Mesothelial cell of epicardium (in vitro differentiated cells): ENCODE measurements at regions not wholly inside any gene's neighbourhood (a gene's known extent, or its start where the extent isn't known, plus 50 kb on each side); places are given as distances from the start of the nearest gene placed in this dataset.

ENCODE experiments used
- DNase-seq, 2 experiments: peaks; one replicate each; pipeline ENCODE4 v3.0.0; 2021; ENCODE audit warnings: low spot score in 2 of 2; ENCODE audit not compliant: unreplicated experiment in 2 of 2
- H3K27ac Mint-ChIP-seq: 2 replicates; pipeline ENCODE4 v1.8.0; 2021; ENCODE audit warnings: mixed read lengths
- H3K27me3 Mint-ChIP-seq: 2 replicates; pipeline ENCODE4 v1.8.0; 2021; ENCODE audit warnings: low read depth, mixed read lengths
- H3K36me3 Mint-ChIP-seq: 2 replicates; pipeline ENCODE4 v1.8.0; 2021; ENCODE audit warnings: mixed read lengths
- H3K4me1 Mint-ChIP-seq: 2 replicates; pipeline ENCODE4 v1.8.0; 2021; ENCODE audit warnings: mixed read lengths
- H3K4me3 Mint-ChIP-seq: 2 replicates; pipeline ENCODE4 v1.8.0; 2021; ENCODE audit warnings: mild to moderate bottlenecking, moderate library complexity, mixed read lengths
- H3K9me3 Mint-ChIP-seq: 2 replicates; pipeline ENCODE4 v1.8.0; 2021; ENCODE audit warnings: mixed read lengths
- CTCF ChIP-seq: fragments of 200-600 bp; sonication (generic); IDR thresholded peaks from one replicate; pipeline ENCODE4 v1.5.0; 2021; ENCODE audit warnings: antibody characterized with exemption; ENCODE audit not compliant: unreplicated experiment

GRCh38 chr2:129740504-129740903 is 239.0 kb upstream of the RAB6C start:
- Mint-ChIP-seq H3K27me3 (no peaks in the 10 kb centered on the region), H3K27ac (no peak overlapping the region), H3K4me1 (no peaks in the 10 kb centered on the region), H3K36me3 (no peaks in the 10 kb centered on the region), H3K4me3 (no peak overlapping the region), H3K9me3 (no peaks in the 10 kb centered on the region)
- DNase-seq: no peak
- TF ChIP-seq CTCF: no peak

GRCh38 chr2:129741165-129741564 is 238.3 kb upstream of the RAB6C start:
- Mint-ChIP-seq H3K27ac (no peak overlapping the region), H3K4me3 (no peak overlapping the region), H3K4me1 (no peaks in the 10 kb centered on the region)

GRCh38 chr2:129741623-129742022 is 237.8 kb upstream of the RAB6C start:
- Mint-ChIP-seq H3K4me3 (no peak overlapping the region), H3K4me1 (no peaks in the 10 kb centered on the region), H3K36me3 (no peaks in the 10 kb centered on the region), H3K9me3 (peaks cover 10% of the 10 kb centered on the region), H3K27ac (no peak overlapping the region), H3K27me3 (no peaks in the 10 kb centered on the region)
- no peak for TF ChIP-seq CTCF
- DNase-seq: no peak

More at GRCh38 chr2:129741165-129741564, 238.3 kb upstream of the RAB6C start:
- TF ChIP-seq CTCF: no peak
- no peaks in the 10 kb centered on the region for H3K27me3 Mint-ChIP-seq
- peaks cover 6% of the 10 kb centered on the region for H3K9me3 Mint-ChIP-seq
- H3K36me3 Mint-ChIP-seq: no peaks in the 10 kb centered on the region
- no peak for DNase-seq

GRCh38 chr2:129742415-129743180 is 236.9 kb upstream of the RAB6C start:
- no peak for TF ChIP-seq CTCF
- DNase-seq: no peak
- H3K9me3 Mint-ChIP-seq: peaks cover 11% of the 10 kb centered on the region
- no peak overlapping the region for H3K4me3 Mint-ChIP-seq
- no peaks in the 10 kb centered on the region for H3K27me3 Mint-ChIP-seq
- H3K27ac Mint-ChIP-seq: no peak overlapping the region
- H3K4me1 Mint-ChIP-seq: no peaks in the 10 kb centered on the region
- H3K36me3 Mint-ChIP-seq: no peaks in the 10 kb centered on the region

- Mint-ChIP-seq H3K27ac (no peak overlapping the region), H3K36me3 (peaks cover 1% of the 10 kb centered on the region), H3K27me3 (no peaks in the 10 kb centered on the region), H3K4me1 (peaks cover 4% of the 10 kb centered on the region), H3K9me3 (peaks cover 13% of the 10 kb centered on the region), H3K4me3 (no peak overlapping the region)
- DNase-seq: no peak
- TF ChIP-seq CTCF: no peak
These were observed 235.3 kb upstream of the RAB6C start for GRCh38 chr2:129744141-129744540.
